ENCODE measurements at regions not wholly inside any gene's neighbourhood (a gene's known extent, or its start where the extent isn't known, plus 50 kb on each side); places are given as distances from the start of the nearest gene placed in this dataset.

GRCh38 chr5:2326601-2327000 is 424.9 kb downstream of the IRX2 start:
- DNase-seq, result no peak

- no peak for DNase-seq
Observed at GRCh38 chr5:2324788-2325187, 426.7 kb downstream of the IRX2 start.

GRCh38 chr5:2320611-2321010 is 430.9 kb downstream of the IRX2 start:
- no peak for DNase-seq

GRCh38 chr5:2317540-2317939 is 433.9 kb downstream of the IRX2 start:
- DNase-seq, result no peak

GRCh38 chr5:2311851-2312250 is 429.1 kb upstream of the IRX4 start:
- no peak for DNase-seq

GRCh38 chr5:2310946-2311345 is 428.2 kb upstream of the IRX4 start:
- no peak for DNase-seq

- DNase-seq, result no peak
Observed at GRCh38 chr5:2307631-2308030, 424.9 kb upstream of the IRX4 start.

- no peak for DNase-seq
Observed at GRCh38 chr5:2306711-2307110, 424.0 kb upstream of the IRX4 start.

- no peak for DNase-seq
Observed at GRCh38 chr5:2303431-2304100, 420.8 kb upstream of the IRX4 start.

- DNase-seq, result no peak
Observed at GRCh38 chr5:2302169-2302568, 419.4 kb upstream of the IRX4 start.

- DNase-seq, result no peak
Observed at GRCh38 chr5:2300861-2301574, 418.3 kb upstream of the IRX4 start.

GRCh38 chr5:2300421-2300820 is 417.7 kb upstream of the IRX4 start:
- DNase-seq, result no peak

- no peak for DNase-seq
Observed at GRCh38 chr5:2299388-2300220, 416.9 kb upstream of the IRX4 start.

GRCh38 chr5:2298781-2299180 is 416.1 kb upstream of the IRX4 start:
- no peak for DNase-seq

- no peak for DNase-seq
Observed at GRCh38 chr5:2297991-2298390, 415.3 kb upstream of the IRX4 start.

- DNase-seq, result no peak
Observed at GRCh38 chr5:2295476-2295875, 412.8 kb upstream of the IRX4 start.

GRCh38 chr5:2293906-2294305 is 411.2 kb upstream of the IRX4 start:
- no peak for DNase-seq

GRCh38 chr5:2291146-2291840 is 408.6 kb upstream of the IRX4 start:
- DNase-seq, result no peak

GRCh38 chr5:2289380-2289779 is 406.7 kb upstream of the IRX4 start:
- DNase-seq, result no peak

GRCh38 chr5:2288968-2289367 is 406.2 kb upstream of the IRX4 start:
- no peak for DNase-seq

GRCh38 chr5:2288466-2288865 is 405.7 kb upstream of the IRX4 start:
- no peak for DNase-seq

- DNase-seq, result no peak
Observed at GRCh38 chr5:2286250-2286649, 403.5 kb upstream of the IRX4 start.

- no peak for DNase-seq
Observed at GRCh38 chr5:2284678-2285077, 402.0 kb upstream of the IRX4 start.

All from inflammatory macrophage treated with lipopolysaccharide for 1 hour (primary cell).